ENCODE measurements at regions not wholly inside any gene's neighbourhood (a gene's known extent, or its start where the extent isn't known, plus 50 kb on each side); places are given as distances from the start of the nearest gene placed in this dataset.
A peak's percentile ranks its signal among the peaks of the same experiment; 100 is the strongest.

DNA sequence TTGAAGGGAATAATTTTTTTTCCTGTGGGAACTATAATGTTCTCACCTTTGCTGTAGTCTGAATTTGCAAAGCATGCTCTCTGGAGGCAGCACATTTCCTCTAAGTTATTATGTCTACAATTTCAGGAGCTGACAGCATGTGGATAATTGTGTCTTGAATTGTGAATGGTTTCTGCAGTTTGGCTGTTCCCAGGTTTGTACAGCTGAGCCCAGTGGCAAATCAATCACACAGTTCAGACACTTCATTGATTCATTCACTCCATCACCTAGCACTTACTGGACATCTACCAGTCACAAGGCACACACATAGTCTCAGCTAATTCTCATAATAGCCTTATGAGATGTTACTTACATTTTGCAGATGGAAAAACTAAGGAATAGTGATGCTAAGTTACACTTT lies 219.0 kb upstream of the ROPN1 start:
- Histone ChIP-seq H3K27me3 (no peaks in the 10 kb centered on the region), H3K4me1 (no peaks in the 10 kb centered on the region), H3K27ac (no peak overlapping the region), H3K36me3 (no peaks in the 10 kb centered on the region), H3K4me3 (no peak overlapping the region), H3K9me3 (no peaks in the 10 kb centered on the region)
- DNase-seq (ENCODE audit: low spot score in 2 of 2) = no peak
- no peak for TF ChIP-seq POLR2A (IDR thresholded peaks at IDR 0.05)
- TF ChIP-seq EP300 (IDR thresholded peaks at IDR 0.05) = no peak
- TF ChIP-seq CTCF (IDR thresholded peaks at IDR 0.05) = no peak

DNA sequence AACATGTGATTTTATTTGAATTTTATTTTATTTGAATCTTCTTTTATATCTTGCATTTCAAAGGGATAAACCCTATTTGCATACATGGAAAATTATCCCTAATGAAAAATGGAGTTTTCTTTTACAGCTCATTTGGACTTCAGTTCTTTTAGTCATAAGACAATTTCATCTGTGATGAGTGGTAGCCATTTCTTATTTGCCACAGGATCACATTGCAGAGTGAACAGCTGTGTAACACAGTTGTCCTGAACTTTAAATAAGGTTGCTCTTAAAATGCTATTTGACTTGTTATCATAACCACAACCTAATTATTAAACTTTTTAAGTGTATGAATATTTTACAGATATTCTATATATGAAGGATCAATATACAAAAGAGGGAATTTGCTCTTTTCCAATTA lies 221.7 kb upstream of the ROPN1 start:
- Histone ChIP-seq H3K4me1 (no peaks in the 10 kb centered on the region), H3K27ac (no peak overlapping the region), H3K9me3 (no peaks in the 10 kb centered on the region), H3K36me3 (no peaks in the 10 kb centered on the region), H3K27me3 (no peaks in the 10 kb centered on the region), H3K4me3 (no peak overlapping the region)
- no peak for DNase-seq (ENCODE audit: low spot score in 2 of 2)
- TF ChIP-seq CTCF (IDR thresholded peaks at IDR 0.05) (no peak), EP300 (IDR thresholded peaks at IDR 0.05) (no peak), POLR2A (IDR thresholded peaks at IDR 0.05) (no peak)

- 14 to 16% methylated on average over 3 of the region's 3 CpGs for WGBS, 2 donors
These were observed 225.6 kb upstream of the ROPN1 start for GRCh38 chr3:124217542-124217941.

DNA sequence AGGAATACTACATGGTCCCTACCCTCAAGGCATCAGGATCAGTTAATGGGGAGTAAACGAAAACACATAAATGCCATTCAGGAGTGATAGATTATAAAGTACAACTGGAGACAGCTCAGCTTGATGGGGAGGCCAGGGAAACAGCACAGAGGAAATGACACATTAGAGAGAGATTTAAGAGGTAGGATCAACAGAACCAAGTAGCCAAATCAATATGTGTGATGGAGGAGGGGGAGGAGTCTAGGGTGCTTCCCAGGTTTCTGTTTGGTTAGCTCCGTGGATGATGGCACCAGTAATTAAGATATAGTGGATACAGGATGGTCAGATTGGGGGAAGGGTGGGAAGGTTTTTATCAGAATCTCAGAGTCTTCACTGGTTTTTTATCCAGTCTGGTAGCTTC lies 229.5 kb upstream of the ROPN1 start:
- no peaks in the 10 kb centered on the region for H3K9me3 ChIP-seq
- TF ChIP-seq CTCF (IDR thresholded peaks at IDR 0.05) (no peak), EP300 (IDR thresholded peaks at IDR 0.05) (no peak), POLR2A (IDR thresholded peaks at IDR 0.05) (no peak)
- H3K27me3 ChIP-seq = no peaks in the 10 kb centered on the region
- no peaks in the 10 kb centered on the region for H3K4me1 ChIP-seq
- WGBS, 2 donors = 41 to 49% methylated on average over 2 of the region's 2 CpGs
- no peaks in the 10 kb centered on the region for H3K36me3 ChIP-seq
- no peak for DNase-seq (ENCODE audit: low spot score in 2 of 2)
- H3K27ac ChIP-seq = no peak overlapping the region
- no peak overlapping the region for H3K4me3 ChIP-seq

More at GRCh38 chr3:124217542-124217941, 225.6 kb upstream of the ROPN1 start:
- H3K4me3 ChIP-seq = no peak overlapping the region
- no peaks in the 10 kb centered on the region for H3K36me3 ChIP-seq
- H3K27ac ChIP-seq = no peak overlapping the region
- H3K9me3 ChIP-seq = no peaks in the 10 kb centered on the region
- no peaks in the 10 kb centered on the region for H3K27me3 ChIP-seq
- DNase-seq (ENCODE audit: low spot score in 2 of 2) = peak in 1 of 2 donors; percentile 32
- TF ChIP-seq POLR2A (IDR thresholded peaks at IDR 0.05) (no peak), EP300 (IDR thresholded peaks at IDR 0.05) (no peak), CTCF (IDR thresholded peaks at IDR 0.05) (no peak)
- H3K4me1 ChIP-seq = no peaks in the 10 kb centered on the region

DNA sequence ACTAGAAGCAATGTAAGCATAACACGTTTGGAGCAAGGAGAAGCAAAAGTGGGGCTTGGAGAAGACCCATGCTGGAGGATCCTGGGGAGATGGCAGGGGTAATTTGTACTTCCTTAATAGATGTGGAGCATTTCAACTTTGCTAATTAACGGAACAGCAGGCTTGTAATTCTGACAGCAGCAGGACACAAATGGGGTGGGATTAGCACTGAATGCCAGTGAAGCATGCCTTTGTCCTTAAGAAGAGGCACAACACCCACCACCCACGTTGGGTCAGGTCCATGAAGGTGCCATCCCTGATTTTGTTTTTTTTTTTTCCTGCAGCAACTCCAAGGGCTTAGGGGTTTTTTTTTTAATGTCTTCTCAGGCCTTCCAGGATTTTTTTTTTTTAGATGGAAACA lies 231.9 kb upstream of the ROPN1 start:
- no peak for DNase-seq (ENCODE audit: low spot score in 2 of 2)
- Histone ChIP-seq H3K27me3 (no peaks in the 10 kb centered on the region), H3K4me1 (no peaks in the 10 kb centered on the region), H3K36me3 (peaks cover 0 to 7% (median 0%) of the 10 kb centered on the region in 3 donors), H3K27ac (no peak overlapping the region), H3K9me3 (peaks cover 0 to 9% (median 0%) of the 10 kb centered on the region in 4 donors), H3K4me3 (no peak overlapping the region)
- 52 to 59% methylated on average over 3 of the region's 3 CpGs for WGBS, 2 donors
- TF ChIP-seq EP300 (IDR thresholded peaks at IDR 0.05) (no peak), POLR2A (IDR thresholded peaks at IDR 0.05) (no peak)

GRCh38 chr3:124227150-124227630 lies 235.3 kb upstream of the ROPN1 start:
- TF ChIP-seq POLR2A (IDR thresholded peaks at IDR 0.05) = no peak
- no peak for TF ChIP-seq CTCF (IDR thresholded peaks at IDR 0.05)
- TF ChIP-seq EP300 (IDR thresholded peaks at IDR 0.05) = no peak
- no peaks in the 10 kb centered on the region for H3K27me3 ChIP-seq
- no peak overlapping the region for H3K4me3 ChIP-seq
- peaks cover 0 to 9% (median 0%) of the 10 kb centered on the region in 4 donors for H3K9me3 ChIP-seq
- no peak overlapping the region for H3K27ac ChIP-seq
- 89 to 90% methylated on average over 1 of the region's 1 CpG for WGBS, 2 donors
- peaks cover 0 to 7% (median 0%) of the 10 kb centered on the region in 3 donors for H3K36me3 ChIP-seq
- no peaks in the 10 kb centered on the region for H3K4me1 ChIP-seq
- DNase-seq (ENCODE audit: low spot score in 2 of 2) = no peak
